ENCODE measurements at regions not wholly inside any gene's neighbourhood (a gene's known extent, or its start where the extent isn't known, plus 50 kb on each side); places are given as distances from the start of the nearest gene placed in this dataset.
A peak's percentile ranks its signal among the peaks of the same experiment; 100 is the strongest.

DNA sequence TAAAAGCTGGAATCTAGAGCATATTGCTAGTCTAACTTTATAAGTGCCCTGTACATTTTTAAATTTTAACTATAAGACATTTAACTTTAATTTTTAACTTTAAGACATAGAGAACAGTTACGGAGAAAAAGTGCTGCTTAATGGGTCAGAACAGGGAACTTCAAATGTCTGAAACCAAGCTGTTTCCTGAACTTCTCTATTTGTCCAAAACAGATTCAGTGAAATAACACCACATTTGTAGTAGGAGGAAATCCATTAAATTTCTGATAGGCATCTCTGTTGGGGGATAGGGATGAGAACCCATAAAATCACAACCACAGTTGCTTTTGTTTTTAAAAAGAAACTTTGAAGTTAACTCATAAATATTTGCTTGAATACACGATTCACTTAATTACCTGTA lies 170.8 kb upstream of the ANK3 start:
- Histone ChIP-seq H3K36me3 (ENCODE audit: control insufficient read depth in 3 of 3, insufficient read depth in 3 of 3, low read length in 3 of 3) (no peaks in the 10 kb centered on the region), H3K4me3 (ENCODE audit: low read length in 3 of 3) (no peak overlapping the region), H3K4me1 (ENCODE audit: control insufficient read depth in 3 of 3, insufficient read depth in 3 of 3, low read length in 3 of 3) (peaks cover 0 to 2% (median 0%) of the 10 kb centered on the region in 3 donors), H3K27me3 (ENCODE audit: control insufficient read depth in 3 of 3, insufficient read depth in 3 of 3, low read length in 3 of 3) (no peaks in the 10 kb centered on the region), H3K9me3 (ENCODE audit: control insufficient read depth in 3 of 3, low read length in 3 of 3) (no peaks in the 10 kb centered on the region), H3K9ac (ENCODE audit: low read depth in 1 of 3, low read length in 3 of 3) (no peak overlapping the region), H3K27ac (ENCODE audit: low read depth, low read length) (no peak overlapping the region)

GRCh38 chr10:60555700-60556099 lies 166.0 kb upstream of the ANK3 start:
- H3K36me3 ChIP-seq (ENCODE audit: control insufficient read depth in 3 of 3, insufficient read depth in 3 of 3, low read length in 3 of 3) = no peaks in the 10 kb centered on the region
- no peak overlapping the region for H3K4me3 ChIP-seq (ENCODE audit: low read length in 3 of 3)
- H3K4me1 ChIP-seq (ENCODE audit: control insufficient read depth in 3 of 3, insufficient read depth in 3 of 3, low read length in 3 of 3) = no peaks in the 10 kb centered on the region
- H3K9me3 ChIP-seq (ENCODE audit: control insufficient read depth in 3 of 3, low read length in 3 of 3) = no peaks in the 10 kb centered on the region
- no peak overlapping the region for H3K27ac ChIP-seq (ENCODE audit: low read depth, low read length)
- no peak overlapping the region for H3K9ac ChIP-seq (ENCODE audit: low read depth in 1 of 3, low read length in 3 of 3)
- H3K27me3 ChIP-seq (ENCODE audit: control insufficient read depth in 3 of 3, insufficient read depth in 3 of 3, low read length in 3 of 3) = no peaks in the 10 kb centered on the region

- Histone ChIP-seq H3K4me3 (ENCODE audit: low read length in 3 of 3) (no peak overlapping the region), H3K27me3 (ENCODE audit: control insufficient read depth in 3 of 3, insufficient read depth in 3 of 3, low read length in 3 of 3) (no peaks in the 10 kb centered on the region), H3K9ac (ENCODE audit: low read depth in 1 of 3, low read length in 3 of 3) (no peak overlapping the region), H3K36me3 (ENCODE audit: control insufficient read depth in 3 of 3, insufficient read depth in 3 of 3, low read length in 3 of 3) (no peaks in the 10 kb centered on the region), H3K27ac (ENCODE audit: low read depth, low read length) (no peak overlapping the region), H3K9me3 (ENCODE audit: control insufficient read depth in 3 of 3, low read length in 3 of 3) (no peaks in the 10 kb centered on the region), H3K4me1 (ENCODE audit: control insufficient read depth in 3 of 3, insufficient read depth in 3 of 3, low read length in 3 of 3) (no peaks in the 10 kb centered on the region)
These were observed 160.0 kb upstream of the ANK3 start for GRCh38 chr10:60549686-60550085.

- H3K9me3 ChIP-seq (ENCODE audit: control insufficient read depth in 3 of 3, low read length in 3 of 3) = no peaks in the 10 kb centered on the region
- no peak overlapping the region for H3K27ac ChIP-seq (ENCODE audit: low read depth, low read length)
- H3K4me3 ChIP-seq (ENCODE audit: low read length in 3 of 3) = no peak overlapping the region
These were observed 153.0 kb upstream of the ANK3 start for GRCh38 chr10:60542657-60543056.

GRCh38 chr10:60541451-60541850 lies 151.8 kb upstream of the ANK3 start:
- Histone ChIP-seq H3K36me3 (ENCODE audit: control insufficient read depth in 3 of 3, insufficient read depth in 3 of 3, low read length in 3 of 3) (no peaks in the 10 kb centered on the region), H3K4me1 (ENCODE audit: control insufficient read depth in 3 of 3, insufficient read depth in 3 of 3, low read length in 3 of 3) (peaks cover 2 to 8% (median 3%) of the 10 kb centered on the region in 3 donors), H3K9me3 (ENCODE audit: control insufficient read depth in 3 of 3, low read length in 3 of 3) (no peaks in the 10 kb centered on the region), H3K27ac (ENCODE audit: low read depth, low read length) (no peak overlapping the region), H3K4me3 (ENCODE audit: low read length in 3 of 3) (no peak overlapping the region), H3K27me3 (ENCODE audit: control insufficient read depth in 3 of 3, insufficient read depth in 3 of 3, low read length in 3 of 3) (no peaks in the 10 kb centered on the region), H3K9ac (ENCODE audit: low read depth in 1 of 3, low read length in 3 of 3) (peak overlapping the region in 1 of 3 donors; percentile 21)

More at GRCh38 chr10:60542657-60543056, 153.0 kb upstream of the ANK3 start:
- Histone ChIP-seq H3K9ac (ENCODE audit: low read depth in 1 of 3, low read length in 3 of 3) (no peak overlapping the region), H3K36me3 (ENCODE audit: control insufficient read depth in 3 of 3, insufficient read depth in 3 of 3, low read length in 3 of 3) (no peaks in the 10 kb centered on the region), H3K4me1 (ENCODE audit: control insufficient read depth in 3 of 3, insufficient read depth in 3 of 3, low read length in 3 of 3) (peaks cover 2 to 8% (median 3%) of the 10 kb centered on the region in 3 donors), H3K27me3 (ENCODE audit: control insufficient read depth in 3 of 3, insufficient read depth in 3 of 3, low read length in 3 of 3) (no peaks in the 10 kb centered on the region)

- no peak overlapping the region for H3K9ac ChIP-seq (ENCODE audit: low read depth in 1 of 3, low read length in 3 of 3)
- H3K9me3 ChIP-seq (ENCODE audit: control insufficient read depth in 3 of 3, low read length in 3 of 3) = no peaks in the 10 kb centered on the region
- no peak overlapping the region for H3K27ac ChIP-seq (ENCODE audit: low read depth, low read length)
- H3K4me3 ChIP-seq (ENCODE audit: low read length in 3 of 3) = no peak overlapping the region
- H3K4me1 ChIP-seq (ENCODE audit: control insufficient read depth in 3 of 3, insufficient read depth in 3 of 3, low read length in 3 of 3) = peaks cover 0 to 8% (median 2%) of the 10 kb centered on the region in 3 donors
- H3K36me3 ChIP-seq (ENCODE audit: control insufficient read depth in 3 of 3, insufficient read depth in 3 of 3, low read length in 3 of 3) = no peaks in the 10 kb centered on the region
- H3K27me3 ChIP-seq (ENCODE audit: control insufficient read depth in 3 of 3, insufficient read depth in 3 of 3, low read length in 3 of 3) = no peaks in the 10 kb centered on the region
These were observed 148.0 kb upstream of the ANK3 start for GRCh38 chr10:60537697-60538096.

- Histone ChIP-seq H3K4me3 (ENCODE audit: low read length in 3 of 3) (no peak overlapping the region), H3K9ac (ENCODE audit: low read depth in 1 of 3, low read length in 3 of 3) (no peak overlapping the region), H3K27me3 (ENCODE audit: control insufficient read depth in 3 of 3, insufficient read depth in 3 of 3, low read length in 3 of 3) (no peaks in the 10 kb centered on the region), H3K9me3 (ENCODE audit: control insufficient read depth in 3 of 3, low read length in 3 of 3) (no peaks in the 10 kb centered on the region), H3K27ac (ENCODE audit: low read depth, low read length) (no peak overlapping the region), H3K4me1 (ENCODE audit: control insufficient read depth in 3 of 3, insufficient read depth in 3 of 3, low read length in 3 of 3) (peaks cover 0 to 11% (median 7%) of the 10 kb centered on the region in 3 donors), H3K36me3 (ENCODE audit: control insufficient read depth in 3 of 3, insufficient read depth in 3 of 3, low read length in 3 of 3) (no peaks in the 10 kb centered on the region)
These were observed 146.9 kb upstream of the ANK3 start for GRCh38 chr10:60536529-60537114.

DNA sequence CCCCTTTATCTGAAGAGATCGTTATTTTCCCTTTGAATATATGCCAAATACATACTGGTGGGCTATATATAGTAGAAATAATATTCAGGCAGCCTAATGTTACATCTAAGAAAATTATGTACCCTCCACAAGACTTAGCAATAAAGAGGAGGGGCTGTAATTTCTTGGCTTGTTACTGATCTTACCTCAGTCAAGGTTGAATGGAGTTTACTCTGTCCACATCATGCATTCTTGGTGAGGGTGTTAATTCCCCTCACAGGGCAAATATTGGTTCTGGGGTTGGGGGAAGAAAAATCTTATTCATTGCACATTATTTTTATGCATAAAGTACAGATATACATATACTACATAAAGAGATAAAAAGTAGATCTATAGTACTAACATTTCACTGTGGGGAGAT lies 145.8 kb upstream of the ANK3 start:
- H3K4me1 ChIP-seq (ENCODE audit: control insufficient read depth in 3 of 3, insufficient read depth in 3 of 3, low read length in 3 of 3) = peaks cover 0 to 11% (median 7%) of the 10 kb centered on the region in 3 donors
- H3K27ac ChIP-seq (ENCODE audit: low read depth, low read length) = no peak overlapping the region
- no peaks in the 10 kb centered on the region for H3K36me3 ChIP-seq (ENCODE audit: control insufficient read depth in 3 of 3, insufficient read depth in 3 of 3, low read length in 3 of 3)
- no peak overlapping the region for H3K4me3 ChIP-seq (ENCODE audit: low read length in 3 of 3)
- H3K27me3 ChIP-seq (ENCODE audit: control insufficient read depth in 3 of 3, insufficient read depth in 3 of 3, low read length in 3 of 3) = no peaks in the 10 kb centered on the region
- no peak overlapping the region for H3K9ac ChIP-seq (ENCODE audit: low read depth in 1 of 3, low read length in 3 of 3)
- no peaks in the 10 kb centered on the region for H3K9me3 ChIP-seq (ENCODE audit: control insufficient read depth in 3 of 3, low read length in 3 of 3)

DNA sequence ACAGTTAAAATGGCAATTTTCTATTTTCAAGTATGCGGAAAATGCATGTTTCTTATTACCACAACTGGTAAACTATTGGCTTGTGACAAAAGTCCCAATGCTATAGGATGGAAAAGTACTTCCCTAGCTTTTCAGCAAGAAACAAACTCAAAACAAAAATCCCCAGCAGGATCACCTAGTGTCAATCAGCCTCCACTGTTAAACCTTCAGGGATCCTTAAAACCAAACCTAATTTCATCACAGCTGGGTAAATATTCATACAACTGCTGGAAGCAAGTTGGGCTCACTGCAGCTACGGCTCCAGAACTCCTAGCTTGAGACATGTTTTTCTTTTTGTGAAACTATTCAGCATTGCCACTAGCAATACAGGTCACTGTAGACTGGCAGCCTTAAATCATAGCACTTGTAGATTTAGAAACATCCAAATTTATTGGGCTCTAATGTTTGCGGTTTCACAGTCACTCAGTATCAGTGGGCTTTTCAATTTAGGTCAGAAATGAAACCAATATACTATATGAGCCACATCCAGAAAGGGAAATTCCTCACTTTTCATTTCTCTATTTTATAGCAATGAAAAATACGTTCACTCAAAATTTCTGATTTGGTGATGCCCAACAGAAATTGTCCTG lies 145.2 kb upstream of the ANK3 start:
- Histone ChIP-seq H3K27me3 (ENCODE audit: control insufficient read depth in 3 of 3, insufficient read depth in 3 of 3, low read length in 3 of 3) (no peaks in the 10 kb centered on the region), H3K27ac (ENCODE audit: low read depth, low read length) (no peak overlapping the region), H3K36me3 (ENCODE audit: control insufficient read depth in 3 of 3, insufficient read depth in 3 of 3, low read length in 3 of 3) (no peaks in the 10 kb centered on the region), H3K9ac (ENCODE audit: low read depth in 1 of 3, low read length in 3 of 3) (no peak overlapping the region), H3K4me1 (ENCODE audit: control insufficient read depth in 3 of 3, insufficient read depth in 3 of 3, low read length in 3 of 3) (peaks cover 0 to 11% (median 7%) of the 10 kb centered on the region in 3 donors), H3K9me3 (ENCODE audit: control insufficient read depth in 3 of 3, low read length in 3 of 3) (no peaks in the 10 kb centered on the region), H3K4me3 (ENCODE audit: low read length in 3 of 3) (no peak overlapping the region)

DNA sequence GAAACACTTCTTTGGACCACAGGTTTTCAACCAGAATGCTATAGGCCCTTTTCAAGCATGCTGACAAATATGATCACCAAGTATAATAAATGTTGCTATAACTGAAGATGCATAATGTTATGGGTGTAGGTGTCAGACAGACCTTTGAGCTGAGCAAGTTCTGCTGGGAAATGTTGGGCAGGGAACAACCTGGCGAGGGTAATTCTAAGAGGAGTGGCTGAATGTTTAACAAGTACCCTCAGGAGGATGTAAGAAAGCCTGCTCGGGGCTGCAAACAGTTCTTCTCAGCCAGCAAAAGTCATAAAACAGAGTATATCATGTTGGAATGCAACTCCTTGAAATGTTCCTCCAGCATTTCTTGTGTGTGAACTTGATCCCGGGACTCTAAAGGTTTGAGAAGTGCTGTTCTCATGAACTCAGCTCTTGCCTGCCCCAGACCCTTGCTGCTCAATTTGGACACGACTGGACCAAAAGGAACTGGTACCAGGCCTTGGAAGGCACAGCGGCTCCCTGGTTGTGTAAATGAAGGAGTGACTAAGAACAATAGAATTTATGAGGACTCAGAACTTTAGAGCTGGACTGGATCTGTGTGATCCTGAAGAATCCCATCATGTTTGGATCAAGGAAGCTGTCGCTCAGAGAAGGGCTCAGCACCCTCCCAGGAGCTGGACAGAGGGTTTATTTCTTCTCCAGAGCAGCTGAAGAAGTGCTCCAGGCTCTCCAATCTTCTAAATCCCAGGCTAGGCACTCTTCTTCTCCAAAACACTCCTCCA lies 143.2 kb upstream of the ANK3 start:
- Histone ChIP-seq H3K4me3 (ENCODE audit: low read length in 3 of 3) (no peak overlapping the region), H3K4me1 (ENCODE audit: control insufficient read depth in 3 of 3, insufficient read depth in 3 of 3, low read length in 3 of 3) (peaks cover 0 to 11% (median 7%) of the 10 kb centered on the region in 3 donors)

More for the DNA sequence above, 143.2 kb upstream of the ANK3 start:
- Histone ChIP-seq H3K36me3 (ENCODE audit: control insufficient read depth in 3 of 3, insufficient read depth in 3 of 3, low read length in 3 of 3) (no peaks in the 10 kb centered on the region), H3K9ac (ENCODE audit: low read depth in 1 of 3, low read length in 3 of 3) (no peak overlapping the region), H3K9me3 (ENCODE audit: control insufficient read depth in 3 of 3, low read length in 3 of 3) (no peaks in the 10 kb centered on the region), H3K27me3 (ENCODE audit: control insufficient read depth in 3 of 3, insufficient read depth in 3 of 3, low read length in 3 of 3) (no peaks in the 10 kb centered on the region), H3K27ac (ENCODE audit: low read depth, low read length) (no peak overlapping the region)
